ENCODE measurements at regions not wholly inside any gene's neighbourhood (a gene's known extent, or its start where the extent isn't known, plus 50 kb on each side); places are given as distances from the start of the nearest gene placed in this dataset.

GRCh38 chr5:167228134-167228533 lies 1063.3 kb upstream of the WWC1 start:
- no peak for DNase-seq (ENCODE audit: low read depth in 4 of 4, low spot score in 2 of 4)

- no peak for DNase-seq (ENCODE audit: low read depth in 4 of 4, low spot score in 2 of 4)
Measured at GRCh38 chr5:167229751-167230150, 1061.7 kb upstream of the WWC1 start.

GRCh38 chr5:167230414-167230813 lies 1061.0 kb upstream of the WWC1 start:
- DNase-seq (ENCODE audit: low read depth in 4 of 4, low spot score in 2 of 4): no peak

GRCh38 chr5:167232675-167233311 lies 1058.7 kb upstream of the WWC1 start:
- no peak for DNase-seq (ENCODE audit: low read depth in 4 of 4, low spot score in 2 of 4)

GRCh38 chr5:167233507-167234220 lies 1057.8 kb upstream of the WWC1 start:
- no peak for DNase-seq (ENCODE audit: low read depth in 4 of 4, low spot score in 2 of 4)

GRCh38 chr5:167241436-167242067 lies 1049.9 kb upstream of the WWC1 start:
- no peak for DNase-seq (ENCODE audit: low read depth in 4 of 4, low spot score in 2 of 4)

- DNase-seq (ENCODE audit: low read depth in 4 of 4, low spot score in 2 of 4): no peak
Measured at GRCh38 chr5:167242701-167243100, 1048.7 kb upstream of the WWC1 start.

- DNase-seq (ENCODE audit: low read depth in 4 of 4, low spot score in 2 of 4): no peak
Measured at GRCh38 chr5:167243463-167243862, 1048.0 kb upstream of the WWC1 start.

- no peak for DNase-seq (ENCODE audit: low read depth in 4 of 4, low spot score in 2 of 4)
Measured at GRCh38 chr5:167244583-167244982, 1046.9 kb upstream of the WWC1 start.

GRCh38 chr5:167245868-167246267 lies 1045.6 kb upstream of the WWC1 start:
- DNase-seq (ENCODE audit: low read depth in 4 of 4, low spot score in 2 of 4): no peak

GRCh38 chr5:167247816-167248215 lies 1043.6 kb upstream of the WWC1 start:
- DNase-seq (ENCODE audit: low read depth in 4 of 4, low spot score in 2 of 4): no peak

- DNase-seq (ENCODE audit: low read depth in 4 of 4, low spot score in 2 of 4): no peak
Measured at GRCh38 chr5:167248257-167248656, 1043.2 kb upstream of the WWC1 start.

- no peak for DNase-seq (ENCODE audit: low read depth in 4 of 4, low spot score in 2 of 4)
Measured at GRCh38 chr5:167250996-167251395, 1040.4 kb upstream of the WWC1 start.

- DNase-seq (ENCODE audit: low read depth in 4 of 4, low spot score in 2 of 4): no peak
Measured at GRCh38 chr5:167254132-167254531, 1037.3 kb upstream of the WWC1 start.

GRCh38 chr5:167255926-167256325 lies 1035.5 kb upstream of the WWC1 start:
- no peak for DNase-seq (ENCODE audit: low read depth in 4 of 4, low spot score in 2 of 4)

GRCh38 chr5:167259806-167260205 lies 1031.6 kb upstream of the WWC1 start:
- DNase-seq (ENCODE audit: low read depth in 4 of 4, low spot score in 2 of 4): no peak

- DNase-seq (ENCODE audit: low read depth in 4 of 4, low spot score in 2 of 4): no peak
Measured at GRCh38 chr5:167261309-167262100, 1029.9 kb upstream of the WWC1 start.

- no peak for DNase-seq (ENCODE audit: low read depth in 4 of 4, low spot score in 2 of 4)
Measured at GRCh38 chr5:167263185-167263584, 1028.3 kb upstream of the WWC1 start.

GRCh38 chr5:167264348-167264747 lies 1027.1 kb upstream of the WWC1 start:
- no peak for DNase-seq (ENCODE audit: low read depth in 4 of 4, low spot score in 2 of 4)

- DNase-seq (ENCODE audit: low read depth in 4 of 4, low spot score in 2 of 4): no peak
Measured at GRCh38 chr5:167268337-167268736, 1023.1 kb upstream of the WWC1 start.

GRCh38 chr5:167269146-167269545 lies 1022.3 kb upstream of the WWC1 start:
- no peak for DNase-seq (ENCODE audit: low read depth in 4 of 4, low spot score in 2 of 4)

Measured in left renal cortex interstitium (tissue), 4 donors.